GM21528 (cell line): ENCODE measurements at regions not wholly inside any gene's neighbourhood (a gene's known extent, or its start where the extent isn't known, plus 50 kb on each side); places are given as distances from the start of the nearest gene placed in this dataset.
"Not testable (repeated sequence)": the region's sequence is repeated elsewhere in the genome, so short reads cannot be mapped to it uniquely, and the experiment has no call there.

Experiments used
- ATAC-seq: cut with Tn5 transposase; IDR thresholded peaks from one replicate; pipeline ENCODE4 v1.9.1; 2021; ENCODE audit warnings: mild to moderate bottlenecking, moderate library complexity; ENCODE audit not compliant: unreplicated experiment, low FRiP score

GRCh38 chr20:52346797-52347196 lies 155.2 kb upstream of the ZFP64 start:
- no peak for ATAC-seq

GRCh38 chr20:52342913-52343312 lies 151.3 kb upstream of the ZFP64 start:
- no peak for ATAC-seq

- ATAC-seq, result no peak
Measured at GRCh38 chr20:52340036-52340634, 148.6 kb upstream of the ZFP64 start.

- no peak for ATAC-seq
Measured at GRCh38 chr20:52332649-52333250, 141.2 kb upstream of the ZFP64 start.

- no peak for ATAC-seq
Measured at GRCh38 chr20:52332230-52332629, 140.7 kb upstream of the ZFP64 start.

- ATAC-seq, result no peak
Measured at GRCh38 chr20:52331655-52332054, 140.1 kb upstream of the ZFP64 start.

GRCh38 chr20:52321396-52321795 lies 129.8 kb upstream of the ZFP64 start:
- ATAC-seq, result no peak

DNA sequence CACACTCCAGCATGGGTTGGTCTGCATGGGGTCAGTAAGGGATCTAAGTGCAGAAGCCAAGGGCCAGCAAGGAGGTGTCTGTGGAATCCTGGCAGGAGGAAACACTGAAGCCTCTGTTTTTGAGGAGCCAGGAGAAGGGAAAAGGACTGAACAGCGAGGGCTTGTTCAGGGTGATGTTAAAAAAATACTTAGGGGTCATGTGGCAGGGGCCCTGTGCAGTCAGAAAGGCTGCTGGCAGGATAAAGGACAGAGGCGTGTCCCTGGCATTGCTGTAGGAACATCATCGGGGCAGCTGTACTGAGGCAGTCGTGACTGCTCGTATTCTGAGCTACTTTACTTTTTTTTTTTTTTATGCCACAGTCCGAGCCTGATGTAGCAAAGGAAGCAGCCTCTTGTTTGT lies 127.1 kb upstream of the ZFP64 start:
- ATAC-seq, result no peak

GRCh38 chr20:52313341-52313963 lies 121.9 kb upstream of the ZFP64 start:
- ATAC-seq, result no peak

DNA sequence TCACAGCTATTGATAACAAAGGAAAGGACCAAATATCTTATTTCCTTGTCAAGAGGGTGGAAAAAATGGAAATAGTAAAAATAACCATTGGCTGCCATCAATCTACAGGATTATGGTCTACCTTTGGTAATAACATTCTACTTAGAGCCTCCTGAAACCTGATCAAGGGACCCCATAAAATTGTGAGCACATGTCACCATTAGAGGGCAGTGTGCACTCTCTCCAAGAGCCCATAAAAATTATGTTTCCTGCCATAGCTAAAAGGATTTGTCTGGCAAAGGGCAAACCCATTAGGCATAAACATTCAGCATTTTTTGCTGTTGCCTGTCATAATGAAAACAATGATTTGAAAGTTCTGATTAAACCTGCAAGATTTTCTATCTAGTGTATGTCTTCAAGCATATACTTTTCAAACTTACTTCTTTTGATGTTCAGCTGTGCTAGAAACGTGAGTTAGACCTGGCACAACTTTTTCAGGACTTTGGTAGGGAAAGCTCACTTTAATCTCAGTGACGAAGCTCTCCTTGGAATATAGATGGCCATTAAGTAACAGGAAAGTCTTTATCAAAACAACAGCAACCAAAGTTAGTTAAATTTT lies 120.7 kb upstream of the ZFP64 start:
- no peak for ATAC-seq

- no peak for ATAC-seq
Measured at GRCh38 chr20:52311209-52311794, 119.7 kb upstream of the ZFP64 start.

GRCh38 chr20:52309181-52309580 lies 117.6 kb upstream of the ZFP64 start:
- no peak for ATAC-seq

- no peak for ATAC-seq
Measured at GRCh38 chr20:52306477-52306876, 114.9 kb upstream of the ZFP64 start.

GRCh38 chr20:52305858-52306257 lies 114.3 kb upstream of the ZFP64 start:
- no peak for ATAC-seq

DNA sequence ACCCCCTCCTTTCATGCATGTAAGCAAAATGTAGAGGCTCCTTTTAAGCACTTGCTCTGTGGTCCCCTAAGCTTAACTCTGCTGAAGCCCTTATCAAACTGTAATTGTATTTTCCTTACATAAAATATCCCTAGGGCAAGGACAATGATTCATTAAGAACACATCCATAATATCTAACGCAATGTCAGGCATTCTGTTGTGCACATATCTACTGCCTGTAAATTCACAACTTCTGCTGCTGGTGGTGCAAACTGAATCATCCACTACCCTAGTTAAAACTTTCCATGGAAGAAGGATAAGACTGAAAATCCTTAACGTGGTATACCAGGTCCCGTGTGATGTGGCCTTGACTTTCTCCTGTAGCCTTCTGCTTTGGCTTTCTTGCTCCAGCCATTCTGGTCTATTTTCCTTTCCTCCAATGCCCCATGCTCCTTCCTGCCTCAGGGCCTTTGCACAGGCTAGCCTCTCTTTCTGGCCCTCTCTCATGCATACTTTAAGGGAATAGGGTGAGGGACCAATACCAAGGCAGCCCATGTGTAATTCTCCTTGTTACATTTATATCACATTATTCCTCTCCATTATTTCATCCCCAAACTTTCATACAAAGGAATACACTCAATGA lies 113.6 kb upstream of the ZFP64 start:
- no peak for ATAC-seq

DNA sequence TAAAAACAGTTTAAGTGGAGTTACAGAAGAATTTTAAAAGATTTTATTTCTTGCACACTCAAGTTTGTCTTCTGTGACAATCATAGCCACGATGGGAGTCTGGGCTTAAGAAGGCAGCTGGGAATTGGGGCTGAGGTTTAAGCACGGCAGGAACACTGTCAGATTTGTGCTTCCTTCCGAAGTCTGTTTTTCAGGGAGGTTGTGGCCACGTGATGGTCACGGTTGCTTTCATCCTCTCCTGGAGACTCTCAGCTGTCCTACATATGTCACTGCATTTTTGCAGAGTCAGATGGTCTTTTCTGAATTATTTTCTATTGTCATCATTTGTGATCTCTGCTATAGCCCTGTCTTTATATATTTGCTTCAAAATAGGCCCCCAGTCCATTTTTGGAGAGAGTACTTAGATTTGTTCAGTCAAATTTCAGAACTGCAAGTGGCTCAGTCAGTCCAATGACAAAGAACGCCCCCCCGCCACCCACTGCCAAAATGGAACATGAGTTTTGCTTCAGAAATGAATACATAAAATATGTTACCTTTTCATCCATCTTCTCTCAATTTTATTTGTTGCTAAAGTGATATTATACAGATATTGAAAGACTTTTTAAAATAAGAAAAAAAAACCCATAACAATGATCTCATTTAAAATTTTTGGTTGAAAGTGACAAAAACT lies 111.8 kb upstream of the ZFP64 start:
- no peak for ATAC-seq

DNA sequence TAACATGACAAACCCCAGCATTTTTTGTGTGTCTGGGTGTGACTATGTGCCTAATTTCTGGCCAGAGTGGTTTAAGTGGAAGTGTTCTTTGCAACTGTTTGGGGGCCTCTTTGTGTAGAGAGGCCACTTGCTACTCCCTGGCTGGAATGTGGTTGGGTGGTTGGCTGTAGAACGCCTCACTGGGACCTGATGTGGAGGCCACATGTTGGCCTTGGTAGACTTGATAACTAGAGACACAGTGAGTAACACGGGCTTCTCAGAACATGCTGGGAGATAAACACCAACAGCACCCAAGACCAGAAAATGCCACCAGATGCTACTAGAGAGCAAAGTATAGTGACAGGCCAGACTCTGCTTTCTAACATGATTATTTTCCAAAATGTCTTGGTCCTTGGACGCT lies 111.2 kb upstream of the ZFP64 start:
- ATAC-seq, result no peak

DNA sequence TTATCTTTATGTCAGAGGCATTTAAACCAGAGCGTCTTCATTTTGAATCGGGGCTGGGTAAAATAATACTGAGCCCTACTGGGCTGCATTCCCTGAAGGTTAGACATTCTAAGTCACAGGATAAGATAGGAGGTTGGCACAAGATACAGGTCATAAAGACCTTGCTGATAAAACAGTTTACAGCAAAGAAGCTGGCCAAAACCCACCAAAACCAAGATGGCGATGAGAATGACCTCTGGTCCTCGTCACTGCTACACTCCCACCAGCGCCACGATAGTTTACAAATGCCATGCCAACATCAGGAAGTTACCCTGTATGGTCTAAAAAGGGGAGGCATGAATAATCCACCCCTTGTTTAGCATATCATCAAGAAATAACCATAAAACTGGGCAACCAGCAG lies 110.5 kb upstream of the ZFP64 start:
- not testable (repeated sequence) for ATAC-seq

- ATAC-seq, result no peak
Measured at GRCh38 chr20:52295556-52295955, 104.0 kb upstream of the ZFP64 start.

DNA sequence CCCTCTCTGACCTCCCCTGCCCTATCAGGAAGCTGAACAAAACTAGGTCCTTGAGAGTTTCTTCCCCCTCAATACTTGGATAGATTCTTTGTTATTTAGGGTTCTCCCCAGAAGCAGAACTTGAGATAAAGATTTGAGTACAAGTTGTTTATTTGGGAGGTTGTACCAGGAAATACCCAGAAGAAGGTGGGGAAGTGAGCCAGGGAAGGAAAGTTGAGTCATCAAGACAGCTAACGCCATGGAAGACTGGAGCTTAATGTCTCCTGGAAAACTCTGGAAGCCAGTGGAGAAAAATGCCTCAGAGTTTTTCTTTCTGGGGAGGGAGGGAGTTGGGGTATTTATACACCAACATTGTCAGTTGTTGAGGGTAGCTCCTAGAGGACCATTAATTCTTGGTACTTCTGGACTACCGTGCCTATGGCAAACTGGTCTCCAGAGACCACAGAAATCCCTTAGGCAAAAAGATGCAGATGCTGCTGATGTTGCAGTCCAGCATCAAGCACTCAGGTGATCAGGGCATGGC lies 102.6 kb upstream of the ZFP64 start:
- no peak for ATAC-seq
